ENCODE measurements at regions not wholly inside any gene's neighbourhood (a gene's known extent, or its start where the extent isn't known, plus 50 kb on each side); places are given as distances from the start of the nearest gene placed in this dataset.
A peak's percentile ranks its signal among the peaks of the same experiment; 100 is the strongest.
"Not testable (repeated sequence)": the region's sequence is repeated elsewhere in the genome, so short reads cannot be mapped to it uniquely, and the experiment has no call there.

DNA sequence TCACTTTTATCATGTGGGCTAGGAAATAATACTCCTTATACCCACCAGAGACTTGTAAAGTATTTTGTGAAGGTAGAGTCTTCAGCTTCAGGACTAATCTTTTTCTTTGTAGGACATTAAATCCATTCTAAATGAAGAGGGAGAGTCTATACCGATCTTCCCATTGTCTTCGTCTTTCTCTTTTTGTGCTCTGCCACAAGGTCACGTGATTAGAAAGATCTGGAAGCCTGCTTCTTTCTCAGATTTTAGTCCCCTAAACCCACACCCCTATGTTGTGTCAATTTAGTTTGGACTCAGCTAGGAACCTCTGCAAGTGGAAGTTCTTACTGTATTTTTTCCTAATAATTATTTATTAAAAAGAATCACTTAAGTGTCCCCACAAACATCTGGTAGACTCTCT, 507.3 kb downstream of the PYDC2 start:
- Histone ChIP-seq H3K9me3 (ENCODE audit: control insufficient read depth, low read length) (no peaks in the 10 kb centered on the region), H3K36me3 (ENCODE audit: control insufficient read depth, insufficient read depth, low read length) (no peaks in the 10 kb centered on the region), H3K4me1 (ENCODE audit: control insufficient read depth, insufficient read depth, low read length) (no peaks in the 10 kb centered on the region), H3K27me3 (ENCODE audit: control insufficient read depth, insufficient read depth, low read length, poor library complexity, severe bottlenecking) (no peaks in the 10 kb centered on the region), H3K27ac (ENCODE audit: insufficient read depth, low read depth, low read length, poor library complexity, severe bottlenecking) (no peak overlapping the region), H3K4me3 (ENCODE audit: insufficient read depth, low read depth, low read length) (no peak overlapping the region)
- whole genome bisulfite sequencing, 2 experiments, result 55 to 67% methylated on average over 3 of the region's 3 CpGs

DNA sequence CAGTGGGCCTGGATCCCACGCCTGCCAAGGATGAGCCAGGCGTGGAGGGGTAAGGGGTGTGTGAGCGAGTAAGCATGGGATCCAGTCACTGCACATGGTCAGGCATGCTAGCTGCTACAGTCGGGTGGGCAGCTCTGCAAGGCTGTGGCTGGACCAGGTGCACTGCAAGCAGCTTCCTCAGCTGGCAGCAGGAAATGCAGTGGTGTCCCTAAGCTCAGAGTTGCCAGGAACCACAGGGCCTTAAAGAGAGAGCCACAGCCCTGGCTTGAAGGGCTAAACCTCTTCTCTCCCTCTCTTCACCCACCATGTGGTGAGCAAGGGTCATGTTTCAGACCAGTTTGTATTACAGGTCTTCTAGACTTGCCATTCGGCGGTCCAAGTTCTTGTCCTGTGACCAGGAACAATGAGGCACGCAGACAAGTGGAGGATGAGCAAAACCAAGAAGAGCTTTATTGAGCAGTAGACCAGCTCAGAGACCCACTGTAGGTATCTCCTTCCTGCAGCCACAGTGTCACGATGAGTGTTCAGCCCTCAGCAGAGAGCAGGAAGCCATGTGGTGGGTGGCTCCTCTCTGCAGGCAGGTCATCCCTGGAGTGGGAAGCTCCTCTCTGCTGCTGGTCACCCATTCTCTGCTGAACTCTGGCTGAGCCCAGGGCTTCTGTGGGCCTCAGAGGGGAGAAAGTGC, 511.9 kb downstream of the PYDC2 start:
- no peaks in the 10 kb centered on the region for H3K27me3 ChIP-seq (ENCODE audit: control insufficient read depth, insufficient read depth, low read length, poor library complexity, severe bottlenecking)
- H3K4me3 ChIP-seq (ENCODE audit: insufficient read depth, low read depth, low read length), result no peak overlapping the region
- H3K4me1 ChIP-seq (ENCODE audit: control insufficient read depth, insufficient read depth, low read length), result no peaks in the 10 kb centered on the region
- no peaks in the 10 kb centered on the region for H3K9me3 ChIP-seq (ENCODE audit: control insufficient read depth, low read length)
- WGBS, 2 experiments, result 95 to 96% methylated on average over 8 of the region's 8 CpGs
- H3K36me3 ChIP-seq (ENCODE audit: control insufficient read depth, insufficient read depth, low read length), result no peaks in the 10 kb centered on the region
- H3K27ac ChIP-seq (ENCODE audit: insufficient read depth, low read depth, low read length, poor library complexity, severe bottlenecking), result no peak overlapping the region

DNA sequence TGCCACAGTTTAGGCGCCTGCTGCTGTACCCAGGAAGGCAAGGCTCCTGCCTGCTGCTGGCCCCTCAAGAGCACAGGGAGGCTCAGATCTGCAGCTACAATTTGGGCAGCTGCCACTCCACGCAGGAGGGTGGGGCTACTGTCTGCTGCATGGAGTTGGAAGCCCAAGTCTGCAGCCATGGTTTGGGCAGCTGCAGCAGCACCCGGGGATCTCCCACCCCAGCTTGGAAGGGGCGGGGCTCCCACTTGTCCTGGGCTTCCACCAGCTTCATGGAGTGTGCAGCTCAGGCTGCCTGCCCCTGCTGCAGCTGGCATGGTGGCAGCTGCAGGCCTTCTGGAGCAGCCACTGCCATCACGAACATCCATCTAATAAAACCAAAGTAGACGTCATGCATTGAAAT, 512.9 kb downstream of the PYDC2 start:
- Histone ChIP-seq H3K27ac (ENCODE audit: insufficient read depth, low read depth, low read length, poor library complexity, severe bottlenecking) (no peak overlapping the region), H3K9me3 (ENCODE audit: control insufficient read depth, low read length) (no peaks in the 10 kb centered on the region), H3K27me3 (ENCODE audit: control insufficient read depth, insufficient read depth, low read length, poor library complexity, severe bottlenecking) (no peaks in the 10 kb centered on the region), H3K4me3 (ENCODE audit: insufficient read depth, low read depth, low read length) (no peak overlapping the region), H3K4me1 (ENCODE audit: control insufficient read depth, insufficient read depth, low read length) (no peaks in the 10 kb centered on the region), H3K36me3 (ENCODE audit: control insufficient read depth, insufficient read depth, low read length) (no peaks in the 10 kb centered on the region)
- 79 to 93% methylated on average over 5 to 6 of the region's 6 CpGs for WGBS, 2 experiments

GRCh38 chr3:191975936-191976335, 515.0 kb downstream of the PYDC2 start:
- H3K36me3 ChIP-seq (ENCODE audit: control insufficient read depth, insufficient read depth, low read length), result no peaks in the 10 kb centered on the region
- WGBS, 2 experiments, result 66 to 95% methylated on average over 1 to 4 of the region's 6 CpGs
- no peaks in the 10 kb centered on the region for H3K9me3 ChIP-seq (ENCODE audit: control insufficient read depth, low read length)
- H3K27ac ChIP-seq (ENCODE audit: insufficient read depth, low read depth, low read length, poor library complexity, severe bottlenecking), result no peak overlapping the region
- H3K27me3 ChIP-seq (ENCODE audit: control insufficient read depth, insufficient read depth, low read length, poor library complexity, severe bottlenecking), result no peaks in the 10 kb centered on the region
- H3K4me3 ChIP-seq (ENCODE audit: insufficient read depth, low read depth, low read length), result no peak overlapping the region
- no peaks in the 10 kb centered on the region for H3K4me1 ChIP-seq (ENCODE audit: control insufficient read depth, insufficient read depth, low read length)

DNA sequence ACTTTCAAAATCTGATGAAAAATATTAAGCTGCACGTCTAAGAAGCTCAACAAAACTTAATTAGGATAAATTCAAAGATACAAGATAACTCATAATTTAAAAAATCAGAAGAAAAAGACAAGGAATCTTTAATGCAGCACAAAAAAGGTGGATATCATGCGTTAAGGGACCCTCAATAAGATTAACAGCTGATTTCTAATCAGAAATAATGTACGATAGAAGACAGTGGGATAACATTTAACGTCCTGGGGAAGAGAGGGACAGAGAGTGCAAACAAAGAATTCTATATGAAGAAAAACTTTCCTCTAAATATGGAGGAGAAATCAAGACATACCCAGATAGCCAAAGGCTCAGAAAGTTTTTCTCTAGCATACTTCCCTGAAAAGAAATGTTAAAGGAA, 519.5 kb downstream of the PYDC2 start:
- 95 to 97% methylated on average over 3 of the region's 4 CpGs for WGBS, 2 experiments

DNA sequence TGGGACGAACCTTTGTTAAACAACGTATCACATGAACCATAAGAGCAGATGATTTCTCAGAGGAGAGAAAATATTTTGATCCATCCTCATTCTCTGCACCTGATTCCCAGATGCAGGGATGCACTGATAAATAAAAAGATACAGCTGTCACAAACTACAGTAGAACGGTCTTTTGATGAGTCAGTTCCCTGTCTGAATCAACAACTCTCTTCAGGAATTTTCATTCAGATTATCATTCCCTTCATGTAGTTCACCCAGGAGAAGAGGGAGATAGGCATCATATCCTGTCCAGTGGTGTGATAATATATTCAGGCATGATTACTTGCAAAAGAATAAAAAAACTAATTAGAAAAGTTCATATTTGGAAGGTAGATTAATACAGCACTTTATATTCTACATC, 521.5 kb downstream of the PYDC2 start:
- Histone ChIP-seq H3K27ac (ENCODE audit: insufficient read depth, low read depth, low read length, poor library complexity, severe bottlenecking) (no peak overlapping the region), H3K4me1 (ENCODE audit: control insufficient read depth, insufficient read depth, low read length) (no peaks in the 10 kb centered on the region), H3K27me3 (ENCODE audit: control insufficient read depth, insufficient read depth, low read length, poor library complexity, severe bottlenecking) (no peaks in the 10 kb centered on the region), H3K36me3 (ENCODE audit: control insufficient read depth, insufficient read depth, low read length) (no peaks in the 10 kb centered on the region), H3K4me3 (ENCODE audit: insufficient read depth, low read depth, low read length) (no peak overlapping the region), H3K9me3 (ENCODE audit: control insufficient read depth, low read length) (no peaks in the 10 kb centered on the region)
- 64 to 67% methylated on average over 3 of the region's 3 CpGs for WGBS, 2 experiments

More for the DNA sequence above, 519.5 kb downstream of the PYDC2 start:
- Histone ChIP-seq H3K4me3 (ENCODE audit: insufficient read depth, low read depth, low read length) (no peak overlapping the region), H3K27me3 (ENCODE audit: control insufficient read depth, insufficient read depth, low read length, poor library complexity, severe bottlenecking) (no peaks in the 10 kb centered on the region), H3K9me3 (ENCODE audit: control insufficient read depth, low read length) (no peaks in the 10 kb centered on the region), H3K4me1 (ENCODE audit: control insufficient read depth, insufficient read depth, low read length) (no peaks in the 10 kb centered on the region), H3K36me3 (ENCODE audit: control insufficient read depth, insufficient read depth, low read length) (no peaks in the 10 kb centered on the region), H3K27ac (ENCODE audit: insufficient read depth, low read depth, low read length, poor library complexity, severe bottlenecking) (no peak overlapping the region)

DNA sequence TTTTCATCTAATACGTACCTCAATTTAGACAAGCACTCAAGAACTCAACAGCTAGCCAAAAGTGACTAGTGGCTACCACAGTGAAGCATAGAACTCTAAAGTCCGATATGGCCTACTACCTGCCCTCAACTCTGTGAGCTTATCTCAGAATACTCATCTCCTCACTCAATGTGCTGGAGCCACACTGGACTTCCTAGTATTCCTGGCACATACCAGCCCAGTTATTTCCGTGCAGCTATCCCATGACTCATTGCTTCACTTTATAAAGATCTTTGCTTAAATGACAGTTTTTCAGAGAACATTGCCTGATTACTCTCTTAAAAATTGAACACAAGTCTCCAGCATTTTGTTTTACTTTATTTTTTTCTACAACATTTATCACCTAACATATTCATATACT, 524.7 kb downstream of the PYDC2 start:
- Histone ChIP-seq H3K4me3 (ENCODE audit: insufficient read depth, low read depth, low read length) (no peak overlapping the region), H3K36me3 (ENCODE audit: control insufficient read depth, insufficient read depth, low read length) (no peaks in the 10 kb centered on the region), H3K27me3 (ENCODE audit: control insufficient read depth, insufficient read depth, low read length, poor library complexity, severe bottlenecking) (no peaks in the 10 kb centered on the region), H3K4me1 (ENCODE audit: control insufficient read depth, insufficient read depth, low read length) (no peaks in the 10 kb centered on the region), H3K27ac (ENCODE audit: insufficient read depth, low read depth, low read length, poor library complexity, severe bottlenecking) (no peak overlapping the region), H3K9me3 (ENCODE audit: control insufficient read depth, low read length) (no peaks in the 10 kb centered on the region)
- 91 to 94% methylated on average over 3 of the region's 3 CpGs for WGBS, 2 experiments

DNA sequence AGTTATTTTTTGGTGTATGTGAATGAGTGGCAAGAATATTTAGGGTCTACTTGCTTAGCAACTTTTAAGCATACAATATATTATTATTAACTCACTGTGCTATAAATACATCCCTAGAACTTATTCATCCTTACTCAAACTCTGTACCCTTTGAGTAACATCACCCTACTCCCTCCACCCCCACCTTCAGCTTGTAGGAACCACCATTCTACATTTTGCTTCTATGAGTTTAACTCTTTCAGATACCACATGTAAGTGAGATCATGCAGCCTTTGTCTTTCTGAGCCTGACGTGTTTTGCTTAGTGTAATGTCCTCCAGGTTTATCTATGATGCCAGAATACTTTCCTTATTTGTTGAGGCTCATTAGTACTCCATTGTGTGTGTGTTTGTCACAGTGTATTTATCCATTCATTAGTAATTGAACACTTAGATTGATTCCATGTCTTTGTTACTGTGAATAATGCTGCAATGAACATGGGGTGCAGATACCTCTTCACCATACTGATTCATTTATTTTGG, 526.9 kb downstream of the PYDC2 start:
- 93 to 100% methylated on average over 1 of the region's 1 CpG for WGBS, 2 experiments

DNA sequence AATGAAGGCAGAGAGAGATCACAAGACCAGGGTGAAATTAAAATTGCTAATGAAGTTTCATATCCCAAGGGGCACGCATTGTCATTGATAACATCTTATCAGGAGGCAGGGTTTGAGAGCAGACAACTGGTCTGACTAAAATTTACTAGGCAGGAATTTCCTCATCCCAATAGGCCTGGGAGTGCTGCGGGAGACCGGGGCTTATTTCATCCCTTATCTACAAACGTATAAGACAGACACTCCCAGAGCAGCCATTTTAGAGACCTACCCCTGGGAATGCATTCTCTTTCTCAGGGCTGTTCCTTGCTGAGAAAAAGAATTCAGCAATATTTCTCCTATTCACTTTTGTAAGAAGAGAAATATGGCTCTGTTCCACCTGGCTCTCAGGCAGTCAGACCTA, 533.0 kb downstream of the PYDC2 start:
- H3K27ac ChIP-seq (ENCODE audit: insufficient read depth, low read depth, low read length, poor library complexity, severe bottlenecking); H3K27me3 ChIP-seq (ENCODE audit: control insufficient read depth, insufficient read depth, low read length, poor library complexity, severe bottlenecking); H3K9me3 ChIP-seq (ENCODE audit: control insufficient read depth, low read length); H3K36me3 ChIP-seq (ENCODE audit: control insufficient read depth, insufficient read depth, low read length); H3K4me3 ChIP-seq (ENCODE audit: insufficient read depth, low read depth, low read length): not testable (repeated sequence)
- peaks cover 19% of the 10 kb centered on the region for H3K4me1 ChIP-seq (ENCODE audit: control insufficient read depth, insufficient read depth, low read length)
- 61 to 70% methylated on average over 3 to 4 of the region's 4 CpGs for WGBS, 2 experiments

More for the DNA sequence above, 526.9 kb downstream of the PYDC2 start:
- H3K9me3 ChIP-seq (ENCODE audit: control insufficient read depth, low read length), result no peaks in the 10 kb centered on the region
- no peaks in the 10 kb centered on the region for H3K36me3 ChIP-seq (ENCODE audit: control insufficient read depth, insufficient read depth, low read length)
- no peaks in the 10 kb centered on the region for H3K27me3 ChIP-seq (ENCODE audit: control insufficient read depth, insufficient read depth, low read length, poor library complexity, severe bottlenecking)
- H3K4me1 ChIP-seq (ENCODE audit: control insufficient read depth, insufficient read depth, low read length), result no peaks in the 10 kb centered on the region
- no peak overlapping the region for H3K27ac ChIP-seq (ENCODE audit: insufficient read depth, low read depth, low read length, poor library complexity, severe bottlenecking)
- H3K4me3 ChIP-seq (ENCODE audit: insufficient read depth, low read depth, low read length), result no peak overlapping the region

DNA sequence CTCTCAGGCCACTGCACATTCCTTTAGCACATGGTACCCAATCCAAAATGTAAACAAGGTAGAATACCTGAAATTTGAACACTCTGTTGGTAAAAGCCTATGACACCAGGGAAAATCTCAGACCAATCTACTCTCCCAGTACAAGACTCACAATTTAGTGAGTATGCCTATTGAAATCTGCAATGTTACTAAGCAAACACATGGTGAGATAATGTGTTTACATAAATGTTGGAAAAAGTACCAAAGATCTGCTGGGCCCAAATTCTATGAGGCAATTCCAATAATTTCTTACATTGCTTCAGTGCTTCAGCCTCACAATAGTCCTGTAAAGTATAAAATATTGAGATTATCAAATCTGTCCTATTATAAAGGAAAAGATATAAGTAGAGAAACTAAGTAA, 536.1 kb downstream of the PYDC2 start:
- Histone ChIP-seq H3K4me3 (ENCODE audit: insufficient read depth, low read depth, low read length) (no peak overlapping the region), H3K36me3 (ENCODE audit: control insufficient read depth, insufficient read depth, low read length) (no peaks in the 10 kb centered on the region), H3K27me3 (ENCODE audit: control insufficient read depth, insufficient read depth, low read length, poor library complexity, severe bottlenecking) (no peaks in the 10 kb centered on the region), H3K4me1 (ENCODE audit: control insufficient read depth, insufficient read depth, low read length) (peaks cover 20% of the 10 kb centered on the region), H3K9me3 (ENCODE audit: control insufficient read depth, low read length) (no peaks in the 10 kb centered on the region), H3K27ac (ENCODE audit: insufficient read depth, low read depth, low read length, poor library complexity, severe bottlenecking) (peak overlapping the region; percentile 84)
